T-helper 17 cell (primary cell): ENCODE measurements at regions not wholly inside any gene's neighbourhood (a gene's known extent, or its start where the extent isn't known, plus 50 kb on each side); places are given as distances from the start of the nearest gene placed in this dataset.
A peak's percentile ranks its signal among the peaks of the same experiment; 100 is the strongest.

Source experiments
- ATAC-seq: fragments of 150-1000 bp; cut with Tn5 transposase; 2 replicates; pipeline ENCODE4 v1.10.0; 2021; ENCODE audit warnings: mild to moderate bottlenecking, moderate library complexity
- DNase-seq, 3 donors: peaks; one replicate each; pipeline versions ENCODE4 v3.0.0 to v3.0.0-alpha.2; 2020 to 2021
- H3K9me3 ChIP-seq: one replicate; pipeline ENCODE4 v1.7.0; 2013; ENCODE audit warnings: low read length, mild to moderate bottlenecking; ENCODE audit not compliant: control insufficient read depth, poor library complexity, severe bottlenecking
- H3K27ac Mint-ChIP-seq: one replicate; pipeline ENCODE4 v1.8.0; 2022; ENCODE audit warnings: mild to moderate bottlenecking, moderate library complexity, mixed read lengths
- H3K27me3 Mint-ChIP-seq: one replicate; pipeline ENCODE4 v1.8.0; 2022; ENCODE audit warnings: mixed read lengths
- H3K36me3 Mint-ChIP-seq: one replicate; pipeline ENCODE4 v1.8.0; 2022; ENCODE audit warnings: low read depth, mixed read lengths
- H3K4me1 Mint-ChIP-seq: one replicate; pipeline ENCODE4 v1.8.0; 2022; ENCODE audit warnings: mild to moderate bottlenecking, mixed read lengths
- H3K4me3 Mint-ChIP-seq: one replicate; pipeline ENCODE4 v1.8.0; 2022; ENCODE audit warnings: mild to moderate bottlenecking, moderate library complexity, mixed read lengths

- ATAC-seq = no peak
- Mint-ChIP-seq H3K36me3 (peaks cover 3% of the 10 kb centered on the region), H3K4me3 (no peak overlapping the region), H3K27me3 (peaks cover 48% of the 10 kb centered on the region), H3K27ac (no peak overlapping the region), H3K4me1 (peaks cover 3% of the 10 kb centered on the region)
- DNase-seq = no peak
- no peaks in the 10 kb centered on the region for H3K9me3 ChIP-seq
Observed at GRCh38 chr2:198385326-198385725, 580.9 kb downstream of the PLCL1 start.

- no peaks in the 10 kb centered on the region for H3K9me3 ChIP-seq
- DNase-seq = no peak
- no peak for ATAC-seq
- H3K36me3 Mint-ChIP-seq = peaks cover 3% of the 10 kb centered on the region
- H3K4me1 Mint-ChIP-seq = peaks cover 3% of the 10 kb centered on the region
- H3K4me3 Mint-ChIP-seq = no peak overlapping the region
- no peak overlapping the region for H3K27ac Mint-ChIP-seq
- H3K27me3 Mint-ChIP-seq = peaks cover 45% of the 10 kb centered on the region
Observed at GRCh38 chr2:198383392-198383791, 579.0 kb downstream of the PLCL1 start.

GRCh38 chr2:198382811-198383210 lies 578.4 kb downstream of the PLCL1 start:
- no peak for ATAC-seq
- Mint-ChIP-seq H3K27ac (no peak overlapping the region), H3K27me3 (peaks cover 45% of the 10 kb centered on the region), H3K4me1 (peaks cover 3% of the 10 kb centered on the region), H3K4me3 (no peak overlapping the region), H3K36me3 (peaks cover 3% of the 10 kb centered on the region)
- no peaks in the 10 kb centered on the region for H3K9me3 ChIP-seq
- DNase-seq = no peak

- DNase-seq (no peak), ATAC-seq (no peak)
- peaks cover 54% of the 10 kb centered on the region for H3K27me3 Mint-ChIP-seq
Observed at GRCh38 chr2:198376677-198377076, 572.3 kb downstream of the PLCL1 start.

GRCh38 chr2:198375083-198375410 lies 570.7 kb downstream of the PLCL1 start:
- DNase-seq (no peak), ATAC-seq (no peak)
- Mint-ChIP-seq H3K4me1 (peaks cover 6% of the 10 kb centered on the region), H3K27me3 (peaks cover 50% of the 10 kb centered on the region), H3K4me3 (no peak overlapping the region), H3K36me3 (peaks cover 2% of the 10 kb centered on the region), H3K27ac (no peak overlapping the region)
- H3K9me3 ChIP-seq = no peaks in the 10 kb centered on the region

More at GRCh38 chr2:198376677-198377076, 572.3 kb downstream of the PLCL1 start:
- H3K27ac Mint-ChIP-seq = peak overlapping the region; percentile 30
- H3K4me1 Mint-ChIP-seq = peaks cover 9% of the 10 kb centered on the region
- H3K36me3 Mint-ChIP-seq = peaks cover 2% of the 10 kb centered on the region
- no peak overlapping the region for H3K4me3 Mint-ChIP-seq
- no peaks in the 10 kb centered on the region for H3K9me3 ChIP-seq

GRCh38 chr2:198374375-198375082 lies 570.1 kb downstream of the PLCL1 start:
- ATAC-seq (no peak), DNase-seq (no peak)
- H3K27ac Mint-ChIP-seq = no peak overlapping the region
- H3K9me3 ChIP-seq = no peaks in the 10 kb centered on the region
- peaks cover 55% of the 10 kb centered on the region for H3K27me3 Mint-ChIP-seq
- peaks cover 2% of the 10 kb centered on the region for H3K36me3 Mint-ChIP-seq
- no peak overlapping the region for H3K4me3 Mint-ChIP-seq
- peaks cover 6% of the 10 kb centered on the region for H3K4me1 Mint-ChIP-seq

- Mint-ChIP-seq H3K4me3 (peak overlapping the region; percentile 78), H3K36me3 (peaks cover 2% of the 10 kb centered on the region), H3K4me1 (peaks cover 6% of the 10 kb centered on the region), H3K27ac (no peak overlapping the region), H3K27me3 (peaks cover 52% of the 10 kb centered on the region)
- no peaks in the 10 kb centered on the region for H3K9me3 ChIP-seq
- DNase-seq (no peak), ATAC-seq (peak; percentile 23)
Observed at GRCh38 chr2:198371921-198372543, 567.6 kb downstream of the PLCL1 start.

- no peak for DNase-seq
- H3K9me3 ChIP-seq = no peaks in the 10 kb centered on the region
- Mint-ChIP-seq H3K4me1 (peaks cover 6% of the 10 kb centered on the region), H3K27ac (no peak overlapping the region), H3K36me3 (peaks cover 2% of the 10 kb centered on the region), H3K4me3 (peak overlapping the region; percentile 78), H3K27me3 (peaks cover 52% of the 10 kb centered on the region)
- no peak for ATAC-seq
Observed at GRCh38 chr2:198371329-198371728, 566.9 kb downstream of the PLCL1 start.

- no peak for DNase-seq
- Mint-ChIP-seq H3K4me1 (peaks cover 8% of the 10 kb centered on the region), H3K36me3 (no peaks in the 10 kb centered on the region), H3K27ac (no peak overlapping the region), H3K27me3 (peaks cover 57% of the 10 kb centered on the region), H3K4me3 (no peak overlapping the region)
- ATAC-seq = no peak
- no peaks in the 10 kb centered on the region for H3K9me3 ChIP-seq
Observed at GRCh38 chr2:198368089-198368488, 563.7 kb downstream of the PLCL1 start.

- Mint-ChIP-seq H3K27me3 (peaks cover 53% of the 10 kb centered on the region), H3K27ac (no peak overlapping the region), H3K4me3 (no peak overlapping the region), H3K4me1 (peaks cover 2% of the 10 kb centered on the region), H3K36me3 (no peaks in the 10 kb centered on the region)
- no peaks in the 10 kb centered on the region for H3K9me3 ChIP-seq
- ATAC-seq = no peak
- no peak for DNase-seq
Observed at GRCh38 chr2:198362740-198363139, 558.3 kb downstream of the PLCL1 start.

GRCh38 chr2:198359308-198359707 lies 554.9 kb downstream of the PLCL1 start:
- ATAC-seq (no peak), DNase-seq (no peak)
- no peaks in the 10 kb centered on the region for H3K9me3 ChIP-seq
- Mint-ChIP-seq H3K4me1 (peaks cover 2% of the 10 kb centered on the region), H3K27me3 (peaks cover 45% of the 10 kb centered on the region), H3K27ac (no peak overlapping the region), H3K36me3 (no peaks in the 10 kb centered on the region), H3K4me3 (no peak overlapping the region)

GRCh38 chr2:198356157-198356556 lies 551.8 kb downstream of the PLCL1 start:
- Mint-ChIP-seq H3K36me3 (no peaks in the 10 kb centered on the region), H3K4me1 (no peaks in the 10 kb centered on the region), H3K27ac (no peak overlapping the region), H3K4me3 (no peak overlapping the region), H3K27me3 (peaks cover 50% of the 10 kb centered on the region)
- DNase-seq (no peak), ATAC-seq (no peak)
- no peaks in the 10 kb centered on the region for H3K9me3 ChIP-seq

- DNase-seq (no peak), ATAC-seq (no peak)
- no peaks in the 10 kb centered on the region for H3K9me3 ChIP-seq
- Mint-ChIP-seq H3K4me3 (no peak overlapping the region), H3K27me3 (peaks cover 44% of the 10 kb centered on the region), H3K4me1 (peaks cover 3% of the 10 kb centered on the region), H3K36me3 (no peaks in the 10 kb centered on the region), H3K27ac (no peak overlapping the region)
Observed at GRCh38 chr2:198351647-198352046, 547.3 kb downstream of the PLCL1 start.

- ATAC-seq = no peak
- Mint-ChIP-seq H3K36me3 (no peaks in the 10 kb centered on the region), H3K4me1 (peaks cover 3% of the 10 kb centered on the region), H3K27ac (no peak overlapping the region), H3K27me3 (peaks cover 55% of the 10 kb centered on the region), H3K4me3 (no peak overlapping the region)
- H3K9me3 ChIP-seq = no peaks in the 10 kb centered on the region
- DNase-seq = no peak
Observed at GRCh38 chr2:198347946-198348345, 543.6 kb downstream of the PLCL1 start.
